Astrocyte (in vitro differentiated cells and primary cell): ENCODE measurements at regions not wholly inside any gene's neighbourhood (a gene's known extent, or its start where the extent isn't known, plus 50 kb on each side); places are given as distances from the start of the nearest gene placed in this dataset.

Source experiments
- CTCF ChIP-seq: IDR thresholded peaks from 2 replicates; pipeline ENCODE4 v1.5.1; 2011; ENCODE audit warnings: low read depth, mild to moderate bottlenecking, inconsistent platforms, low read length, moderate library complexity; ENCODE audit not compliant: insufficient read depth
- EZH2 ChIP-seq: IDR thresholded peaks from 2 replicates; pipeline ENCODE4 v1.6.1; 2012; ENCODE audit warnings: mild to moderate bottlenecking, low read length, inconsistent platforms; ENCODE audit not compliant: insufficient read depth

DNA sequence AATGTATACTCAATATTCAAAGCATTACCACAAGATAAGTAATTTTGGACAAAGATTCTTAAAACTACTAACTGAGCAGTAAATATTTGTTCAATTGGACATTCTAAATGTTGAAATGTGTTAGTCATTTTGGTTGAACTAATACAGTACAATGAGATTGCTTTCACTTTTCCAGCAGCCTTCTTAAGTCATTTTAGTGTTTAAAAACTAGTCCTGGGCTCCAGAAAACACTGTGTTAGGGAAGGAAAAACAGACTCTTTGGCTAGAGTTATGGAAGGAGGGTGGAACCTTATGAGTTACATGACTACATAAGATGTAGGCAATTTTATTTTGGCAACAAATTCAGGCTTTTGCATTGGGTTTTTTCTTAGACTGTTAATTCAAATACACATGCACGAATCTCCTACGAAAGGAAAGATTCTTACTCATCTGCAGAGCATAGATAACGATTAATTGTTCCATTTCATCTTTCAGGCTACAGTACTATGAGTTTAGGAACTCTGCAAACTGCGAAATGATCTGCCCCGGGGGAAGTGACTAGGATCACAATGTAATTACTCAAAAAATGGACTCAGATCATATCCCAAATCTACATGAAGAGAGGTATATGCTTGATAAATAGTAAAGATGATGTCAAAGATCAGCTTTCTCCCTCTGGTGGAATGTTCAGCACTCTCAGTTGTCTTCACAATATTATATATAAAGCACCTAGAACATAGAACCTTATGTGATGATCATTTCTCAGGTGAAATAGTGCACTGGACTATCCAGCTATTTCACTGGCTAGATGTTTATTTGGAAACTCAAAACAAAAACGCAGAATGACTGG lies 492.8 kb upstream of the MDFIC2 start:
- TF ChIP-seq CTCF (no peak), EZH2 (no peak)
